Keratinocyte (primary cell): ENCODE measurements at regions not wholly inside any gene's neighbourhood (a gene's known extent, or its start where the extent isn't known, plus 50 kb on each side); places are given as distances from the start of the nearest gene placed in this dataset.

Experiments
- DNase-seq: peaks from one replicate; pipeline ENCODE4 v3.0.0-alpha.2; 2011; ENCODE audit warnings: low read depth, missing footprints, low spot score
- FAIRE-seq: peaks from 2 replicates; lab custom pipeline; 2011; peaks lifted over from hg19 to GRCh38; lab: Jason Lieb, UNC
- H2AFZ ChIP-seq: 2 replicates; pipeline ENCODE4 v1.6.0; 2012; ENCODE audit warnings: low read length, control low read depth, inconsistent platforms; ENCODE audit not compliant: control insufficient read depth
- H3K27ac ChIP-seq: 2 replicates; pipeline ENCODE4 v1.5.1; 2011; ENCODE audit warnings: low read length; ENCODE audit not compliant: control insufficient read depth, insufficient read depth
- H3K27me3 ChIP-seq: 3 replicates; pipeline ENCODE4 v1.6.0; 2011; ENCODE audit warnings: low read length; ENCODE audit not compliant: control insufficient read depth, insufficient read depth; ENCODE audit errors: extremely low read depth
- H3K36me3 ChIP-seq, 2 experiments: 2 replicates in 1 of 2; 3 replicates in 1 of 2; pipeline ENCODE4 v1.5.1; 2011; ENCODE audit warnings: low read length in 2 of 2, mild to moderate bottlenecking in 1 of 2; ENCODE audit not compliant: control insufficient read depth in 2 of 2, insufficient read depth in 2 of 2; ENCODE audit errors: extremely low read depth in 1 of 2
- H3K4me1 ChIP-seq: 3 replicates; pipeline ENCODE4 v1.5.1; 2011; ENCODE audit warnings: low read length; ENCODE audit not compliant: control insufficient read depth, insufficient read depth; ENCODE audit errors: extremely low read depth
- H3K4me2 ChIP-seq: 3 replicates; pipeline ENCODE4 v1.6.0; 2011; ENCODE audit warnings: low read depth, low read length; ENCODE audit not compliant: control insufficient read depth, insufficient read depth; ENCODE audit errors: extremely low read depth
- H3K4me3 ChIP-seq, 3 experiments: fragments of 200-600 bp in 1 of 3; sonication (generic) in 1 of 3; 2 replicates in 2 of 3; 3 replicates in 1 of 3; pipeline ENCODE4 v1.5.1; 2011 to 2016; ENCODE audit warnings: low read length in 3 of 3, mild to moderate bottlenecking in 3 of 3, control low read depth in 2 of 3, inconsistent platforms in 1 of 3, low read depth in 1 of 3, mixed read lengths in 1 of 3, mixed run types in 1 of 3, moderate library complexity in 1 of 3; ENCODE audit not compliant: control insufficient read depth in 2 of 3, insufficient read depth in 2 of 3; ENCODE audit errors: extremely low read depth in 1 of 3
- H3K79me2 ChIP-seq: 2 replicates; pipeline ENCODE4 v1.6.0; 2012; ENCODE audit warnings: low read length; ENCODE audit not compliant: control insufficient read depth, insufficient read depth
- H3K9ac ChIP-seq: 3 replicates; pipeline ENCODE4 v1.6.0; 2011; ENCODE audit warnings: low read length; ENCODE audit not compliant: control insufficient read depth, insufficient read depth; ENCODE audit errors: extremely low read depth
- H3K9me1 ChIP-seq: 3 replicates; pipeline ENCODE4 v1.6.0; 2011; ENCODE audit warnings: low read length; ENCODE audit not compliant: control insufficient read depth, insufficient read depth; ENCODE audit errors: extremely low read depth
- H3K9me3 ChIP-seq: 2 replicates; pipeline ENCODE4 v1.5.1; 2012; ENCODE audit warnings: low read depth, low read length; ENCODE audit not compliant: control insufficient read depth
- H4K20me1 ChIP-seq: 3 replicates; pipeline ENCODE4 v1.6.0; 2011; ENCODE audit warnings: low read length; ENCODE audit not compliant: control insufficient read depth, insufficient read depth; ENCODE audit errors: extremely low read depth
- CTCF ChIP-seq, 3 experiments: IDR thresholded peaks in 1 of 3; conservative IDR thresholded peaks in 1 of 3; optimal IDR thresholded peaks in 1 of 3; 2 replicates in 2 of 3; 3 replicates in 1 of 3; pipeline versions ENCODE3 to v1.5.1; 2011; ENCODE audit warnings: low read length in 3 of 3, mild to moderate bottlenecking in 3 of 3, moderate library complexity in 2 of 3, control low read depth in 1 of 3, inconsistent platforms in 1 of 3; ENCODE audit not compliant: insufficient read depth in 2 of 3; ENCODE audit errors: extremely low read depth in 1 of 3
- EZH2 ChIP-seq: IDR thresholded peaks from one replicate; pipeline ENCODE4 v1.6.1; 2012; ENCODE audit warnings: inconsistent platforms, mild to moderate bottlenecking, low read length, moderate library complexity
- dilution Hi-C: fragments of 300-500 bp; cut with MboI; formaldehyde crosslinking; loops from one replicate; pipeline ENCODE4 v1.7.0; 2020; ENCODE audit warnings: low sequenced_read_pairs; ENCODE audit not compliant: extremely low pct_ligation_motif_present

- Histone ChIP-seq H3K4me1 (no peaks in the 10 kb centered on the region), H2AFZ (no peak overlapping the region), H3K27ac (no peak overlapping the region), H3K9me3 (no peaks in the 10 kb centered on the region), H4K20me1 (no peaks in the 10 kb centered on the region), H3K27me3 (no peaks in the 10 kb centered on the region), H3K4me2 (no peak overlapping the region), H3K4me3 (no peak overlapping the region), H3K9ac (no peak overlapping the region), H3K79me2 (no peaks in the 10 kb centered on the region), H3K36me3 (no peaks in the 10 kb centered on the region), H3K9me1 (no peaks in the 10 kb centered on the region)
- FAIRE-seq (no peak), DNase-seq (no peak)
- TF ChIP-seq EZH2 (no peak), CTCF (optimal IDR thresholded peaks at IDR 0.05 in 1 of 3, IDR thresholded peaks at IDR 0.05 in 1 of 3, conservative IDR thresholded peaks at IDR 0.05 in 1 of 3; ENCODE audit: extremely low read depth in 1 of 3, insufficient read depth in 2 of 3, low read length in 3 of 3) (no peak)
- dilution Hi-C loops: no loop called here
Measured at GRCh38 chr12:58710901-58711300, 209.4 kb downstream of the LRIG3 start.

GRCh38 chr12:58711974-58712373 is 208.3 kb downstream of the LRIG3 start:
- Histone ChIP-seq H3K27me3 (no peaks in the 10 kb centered on the region), H3K4me1 (no peaks in the 10 kb centered on the region), H3K4me3 (no peak overlapping the region), H2AFZ (no peak overlapping the region), H4K20me1 (no peaks in the 10 kb centered on the region), H3K27ac (no peak overlapping the region), H3K79me2 (no peaks in the 10 kb centered on the region), H3K9me3 (no peaks in the 10 kb centered on the region), H3K9ac (no peak overlapping the region), H3K36me3 (no peaks in the 10 kb centered on the region), H3K9me1 (no peaks in the 10 kb centered on the region), H3K4me2 (no peak overlapping the region)
- FAIRE-seq (no peak), DNase-seq (no peak)
- dilution Hi-C loops: no loop called here
- no peak for TF ChIP-seq EZH2
- TF ChIP-seq CTCF (optimal IDR thresholded peaks at IDR 0.05 in 1 of 3, IDR thresholded peaks at IDR 0.05 in 1 of 3, conservative IDR thresholded peaks at IDR 0.05 in 1 of 3; ENCODE audit: extremely low read depth in 1 of 3, insufficient read depth in 2 of 3, low read length in 3 of 3): no peak
